PC-3 (cell line): ENCODE measurements at regions not wholly inside any gene's neighbourhood (a gene's known extent, or its start where the extent isn't known, plus 50 kb on each side); places are given as distances from the start of the nearest gene placed in this dataset.

Experiments used
- EZH2 ChIP-seq: fragments of 300-600 bp; sonication (generic); IDR thresholded peaks from one replicate; pipeline ENCODE4 v1.6.1; 2017; ENCODE audit warnings: antibody characterized with exemption, mild to moderate bottlenecking, low read length; ENCODE audit not compliant: unreplicated experiment
- EZH2phosphoT487 ChIP-seq: fragments of 300-600 bp; sonication (generic); IDR thresholded peaks from 2 replicates; pipeline ENCODE4 v1.6.1; 2018; ENCODE audit warnings: mild to moderate bottlenecking, antibody characterized with exemption, low read length, borderline replicate concordance
- TF ChIP-seq, protein P1 (sequence below): fragments of 300-600 bp; sonication (generic); conservative IDR thresholded peaks from 2 replicates; pipeline ENCODE4 v1.5.1; 2017; ENCODE audit warnings: antibody characterized with exemption, low read depth, mild to moderate bottlenecking, low read length

DNA sequence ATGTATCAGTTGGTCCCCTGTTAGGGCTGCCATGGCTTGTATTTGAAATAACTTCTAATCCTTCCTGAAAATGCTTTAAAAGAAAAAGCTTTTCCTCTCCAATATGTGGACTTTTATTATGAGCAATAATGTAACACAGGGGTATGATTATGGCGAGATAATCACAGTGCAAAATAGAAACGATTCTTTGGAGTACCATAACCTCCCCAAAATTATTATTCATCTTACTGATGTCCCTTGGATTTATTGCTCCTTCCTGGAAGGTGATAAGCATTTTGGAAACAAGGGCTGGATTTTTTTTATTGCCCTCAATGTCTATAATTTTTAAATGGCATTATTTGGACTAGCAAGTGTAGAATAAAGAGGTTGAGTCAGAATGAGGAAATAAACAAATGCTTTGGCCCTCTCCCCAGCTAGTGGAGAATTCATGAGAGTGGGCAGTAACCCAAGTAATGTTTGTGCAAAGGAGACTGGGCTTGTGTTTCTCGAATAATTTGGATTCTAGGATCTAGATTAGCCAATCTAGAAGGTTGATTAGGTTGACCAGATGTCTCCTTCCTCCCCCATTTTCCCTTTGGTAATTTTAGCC is 403.9 kb upstream of the CELF2 start:
- TF ChIP-seq, protein P1, sequence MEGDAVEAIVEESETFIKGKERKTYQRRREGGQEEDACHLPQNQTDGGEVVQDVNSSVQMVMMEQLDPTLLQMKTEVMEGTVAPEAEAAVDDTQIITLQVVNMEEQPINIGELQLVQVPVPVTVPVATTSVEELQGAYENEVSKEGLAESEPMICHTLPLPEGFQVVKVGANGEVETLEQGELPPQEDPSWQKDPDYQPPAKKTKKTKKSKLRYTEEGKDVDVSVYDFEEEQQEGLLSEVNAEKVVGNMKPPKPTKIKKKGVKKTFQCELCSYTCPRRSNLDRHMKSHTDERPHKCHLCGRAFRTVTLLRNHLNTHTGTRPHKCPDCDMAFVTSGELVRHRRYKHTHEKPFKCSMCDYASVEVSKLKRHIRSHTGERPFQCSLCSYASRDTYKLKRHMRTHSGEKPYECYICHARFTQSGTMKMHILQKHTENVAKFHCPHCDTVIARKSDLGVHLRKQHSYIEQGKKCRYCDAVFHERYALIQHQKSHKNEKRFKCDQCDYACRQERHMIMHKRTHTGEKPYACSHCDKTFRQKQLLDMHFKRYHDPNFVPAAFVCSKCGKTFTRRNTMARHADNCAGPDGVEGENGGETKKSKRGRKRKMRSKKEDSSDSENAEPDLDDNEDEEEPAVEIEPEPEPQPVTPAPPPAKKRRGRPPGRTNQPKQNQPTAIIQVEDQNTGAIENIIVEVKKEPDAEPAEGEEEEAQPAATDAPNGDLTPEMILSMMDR: no peak
- TF ChIP-seq EZH2: no peak
- no peak for TF ChIP-seq EZH2phosphoT487
